NCI-H2171 (cell line): ENCODE measurements at regions not wholly inside any gene's neighbourhood (a gene's known extent, or its start where the extent isn't known, plus 50 kb on each side); places are given as distances from the start of the nearest gene placed in this dataset.

ENCODE experiments used
- DNase-seq: peaks from one replicate; lab custom pipeline; 2025; lab: John Stamatoyannopoulos, UW

- DNase-seq: no peak
Observed at GRCh38 chr13:91167706-91168385, 179.6 kb upstream of the MIR17HG start.

GRCh38 chr13:91168386-91168711, 179.1 kb upstream of the MIR17HG start:
- no peak for DNase-seq

GRCh38 chr13:91169321-91170050, 178.0 kb upstream of the MIR17HG start:
- no peak for DNase-seq

- DNase-seq: no peak
Observed at GRCh38 chr13:91172160-91172559, 175.3 kb upstream of the MIR17HG start.

- no peak for DNase-seq
Observed at GRCh38 chr13:91174886-91175501, 172.5 kb upstream of the MIR17HG start.

- no peak for DNase-seq
Observed at GRCh38 chr13:91178099-91178498, 169.4 kb upstream of the MIR17HG start.

DNA sequence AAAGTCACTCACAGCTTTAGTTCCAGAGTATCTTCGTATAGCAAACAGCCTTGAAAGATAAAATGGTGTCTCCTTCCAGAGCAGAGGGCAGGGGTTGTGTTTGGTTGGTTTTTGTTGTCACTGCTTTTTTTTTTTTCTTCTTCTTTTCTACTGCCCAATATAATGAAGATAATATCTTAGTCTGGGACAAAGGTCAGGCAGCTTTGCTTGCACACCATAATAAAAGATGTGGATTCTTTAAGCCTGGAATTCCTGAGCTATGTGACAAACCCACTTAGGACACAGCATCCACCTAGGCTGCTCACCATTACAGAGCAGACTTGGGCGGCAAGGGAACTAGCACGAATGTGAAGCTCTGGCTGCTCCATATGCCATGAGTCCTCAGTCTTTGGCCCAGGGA, 165.6 kb upstream of the MIR17HG start:
- no peak for DNase-seq

- DNase-seq: no peak
Observed at GRCh38 chr13:91184244-91184926, 163.1 kb upstream of the MIR17HG start.

DNA sequence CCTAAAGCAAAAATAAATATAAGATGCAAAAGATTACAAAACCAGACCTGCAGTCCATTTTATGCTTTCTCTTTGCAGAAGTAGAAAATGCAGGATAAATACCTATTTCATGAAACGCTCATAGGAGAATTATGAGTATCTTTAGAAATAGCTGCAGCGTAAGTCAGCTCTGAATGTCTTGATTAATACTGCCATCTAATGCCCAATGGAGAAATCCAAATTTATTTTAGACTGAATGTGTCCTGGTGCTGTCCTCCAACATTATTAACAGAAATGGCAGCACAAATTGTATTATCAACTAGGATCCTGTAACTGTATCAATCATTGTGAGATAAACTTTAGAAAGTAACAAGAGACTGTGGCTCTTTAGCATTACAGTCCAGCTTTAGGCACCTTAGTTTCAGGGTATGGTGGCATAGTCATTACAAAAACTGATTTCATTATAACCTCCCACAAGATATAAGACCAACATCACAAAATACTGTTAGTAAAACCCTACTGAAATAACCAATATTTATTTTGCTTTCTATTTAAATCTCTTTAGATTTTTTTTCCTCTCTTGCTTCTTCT, 162.1 kb upstream of the MIR17HG start:
- DNase-seq: no peak

DNA sequence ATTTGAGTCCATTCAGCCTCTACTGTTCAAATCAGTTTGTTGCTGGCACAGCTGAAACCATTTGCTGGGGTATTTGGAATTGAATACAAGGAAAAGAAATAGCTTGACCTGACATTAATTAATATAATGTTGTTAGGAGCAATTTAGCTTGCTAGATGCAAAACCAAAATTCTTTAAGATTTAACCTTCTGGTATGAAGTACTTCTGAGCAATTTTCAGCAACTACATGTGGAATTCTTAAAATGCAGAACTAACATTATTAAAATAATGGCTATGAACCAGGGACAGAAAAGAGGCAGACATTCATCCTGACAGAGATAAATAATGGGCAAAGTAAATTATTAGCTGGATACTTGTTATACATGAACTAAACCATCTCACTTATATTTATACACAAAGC, 160.0 kb upstream of the MIR17HG start:
- no peak for DNase-seq

DNA sequence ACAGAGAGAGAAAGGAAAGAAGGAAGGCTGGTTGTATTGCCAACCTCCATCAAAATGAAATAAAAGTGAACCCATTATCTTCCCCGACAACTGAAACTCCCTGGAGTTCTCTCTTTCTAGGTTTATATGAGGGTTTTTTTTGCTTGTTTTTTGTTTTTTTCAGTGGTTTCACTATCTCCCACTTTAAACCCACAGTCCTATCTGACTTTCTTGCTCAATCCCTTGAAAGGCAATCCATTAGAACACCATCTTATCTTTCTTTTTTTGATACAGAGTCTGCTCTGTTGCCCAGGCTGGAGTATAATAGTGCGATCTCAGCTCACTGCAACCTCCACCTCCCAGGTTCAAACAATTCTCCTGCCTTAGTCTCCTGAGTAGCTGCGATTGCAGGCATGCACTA, 158.0 kb upstream of the MIR17HG start:
- no peak for DNase-seq

- DNase-seq: no peak
Observed at GRCh38 chr13:91193358-91193757, 154.1 kb upstream of the MIR17HG start.

DNA sequence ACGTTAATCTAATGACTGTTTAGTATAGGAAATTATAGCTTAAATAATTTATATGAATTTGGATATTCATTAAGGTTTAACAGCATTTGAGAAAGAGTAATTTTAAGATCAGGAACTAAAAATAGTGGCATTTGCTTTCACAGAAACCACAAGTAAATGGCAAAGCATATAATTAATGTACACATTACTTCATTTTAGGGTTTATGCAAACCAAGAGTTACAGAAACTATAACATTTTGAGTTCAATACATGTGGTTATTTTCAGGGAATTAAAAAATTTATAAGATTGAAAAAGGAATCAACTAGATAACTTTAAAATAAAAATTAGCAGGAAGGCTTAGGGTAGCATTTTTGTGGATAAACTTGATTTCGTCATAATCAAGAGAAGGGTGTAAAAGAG, 151.7 kb upstream of the MIR17HG start:
- no peak for DNase-seq

- no peak for DNase-seq
Observed at GRCh38 chr13:91196958-91197357, 150.5 kb upstream of the MIR17HG start.

DNA sequence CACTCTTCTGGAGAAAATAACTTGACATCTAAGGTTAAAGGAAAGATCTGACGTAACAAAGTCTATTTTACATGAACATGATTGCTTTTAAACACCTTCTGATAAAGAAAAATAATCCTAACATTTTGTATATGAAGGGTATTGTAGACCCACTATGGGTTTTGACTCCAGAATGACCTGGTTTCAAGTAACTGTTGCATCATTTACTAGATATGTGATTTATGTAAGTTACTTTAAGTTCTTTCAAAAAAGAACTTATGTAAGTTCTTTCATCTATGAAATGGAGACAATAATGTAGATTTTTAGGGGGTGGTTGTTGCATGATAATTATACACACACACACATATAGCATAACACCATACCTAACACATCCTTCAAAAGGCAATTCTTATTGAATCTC, 147.6 kb upstream of the MIR17HG start:
- no peak for DNase-seq

DNA sequence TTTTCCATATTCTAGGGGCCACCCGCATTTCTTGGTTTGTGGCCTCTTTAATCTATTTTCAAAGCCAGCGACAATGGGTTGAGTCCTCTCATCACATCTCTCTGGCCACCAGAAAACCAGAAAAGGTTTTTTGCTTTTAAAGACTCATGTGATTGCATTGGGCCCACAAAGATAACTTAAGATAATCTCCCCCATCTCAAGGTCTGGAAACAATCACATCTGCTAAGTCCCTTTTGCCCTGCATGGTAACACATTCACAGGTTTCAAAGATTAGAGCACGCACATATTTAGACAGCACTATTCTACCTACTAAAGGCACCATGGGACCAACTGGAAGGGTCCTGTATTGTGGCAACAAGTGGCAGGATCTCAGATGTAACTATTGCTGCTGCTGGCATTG, 147.0 kb upstream of the MIR17HG start:
- DNase-seq: no peak

GRCh38 chr13:91203430-91203829, 144.1 kb upstream of the MIR17HG start:
- no peak for DNase-seq

DNA sequence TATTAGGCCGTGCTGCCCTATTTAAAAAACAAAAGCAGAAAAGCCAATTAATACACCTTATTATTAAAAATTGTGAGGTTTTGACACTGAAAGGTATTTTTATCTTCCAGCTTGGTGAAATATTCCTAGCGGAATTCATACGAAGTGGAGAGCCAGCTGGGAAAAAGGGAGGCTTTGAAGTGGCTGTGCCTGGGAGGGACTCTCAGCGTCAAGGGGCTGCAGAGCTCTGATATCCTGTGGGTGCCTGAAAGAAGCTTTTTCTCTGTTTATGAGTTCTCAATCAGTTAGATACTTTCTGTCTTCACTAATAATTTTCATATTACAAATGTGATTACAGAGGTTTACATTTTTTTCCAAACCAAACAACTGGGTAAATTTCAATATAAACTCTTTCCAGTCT, 140.2 kb upstream of the MIR17HG start:
- no peak for DNase-seq

DNA sequence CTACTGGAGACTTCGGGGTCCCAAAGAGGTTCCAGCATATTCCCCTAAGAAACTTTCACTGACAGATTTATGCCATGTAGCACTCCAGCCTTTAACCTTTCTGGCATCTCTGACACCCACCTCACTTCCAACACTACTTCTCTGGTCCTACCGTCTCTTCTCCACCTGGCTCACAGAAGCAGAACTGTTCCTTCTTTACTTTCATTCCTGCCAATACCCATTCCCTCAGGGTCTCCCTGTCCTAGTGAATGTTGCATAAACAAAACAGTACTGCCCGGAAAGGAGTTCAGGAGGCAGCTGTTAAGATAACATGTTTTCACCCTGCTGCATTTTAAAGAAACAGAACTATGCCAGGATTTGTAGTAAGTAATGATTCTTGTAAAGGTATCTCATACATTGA, 136.0 kb upstream of the MIR17HG start:
- DNase-seq: no peak

DNA sequence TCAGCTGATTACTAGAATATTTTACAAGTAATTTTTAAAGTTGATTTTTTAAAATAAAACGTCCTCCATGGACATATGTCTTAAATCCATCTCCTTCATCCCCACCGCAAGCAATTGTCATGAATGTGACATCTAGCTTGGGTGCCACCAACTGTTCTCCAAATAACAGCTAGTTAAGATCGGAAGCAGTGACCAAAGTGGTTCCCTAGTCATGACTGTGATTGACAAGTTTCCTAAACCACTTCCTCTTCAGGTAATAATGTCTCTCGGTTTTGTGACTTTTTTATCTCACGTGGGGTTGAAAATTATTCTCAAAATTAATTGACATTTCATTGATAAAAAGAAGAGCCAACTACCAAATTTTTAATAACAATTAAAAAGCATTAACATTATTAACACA, 135.3 kb upstream of the MIR17HG start:
- DNase-seq: no peak

DNA sequence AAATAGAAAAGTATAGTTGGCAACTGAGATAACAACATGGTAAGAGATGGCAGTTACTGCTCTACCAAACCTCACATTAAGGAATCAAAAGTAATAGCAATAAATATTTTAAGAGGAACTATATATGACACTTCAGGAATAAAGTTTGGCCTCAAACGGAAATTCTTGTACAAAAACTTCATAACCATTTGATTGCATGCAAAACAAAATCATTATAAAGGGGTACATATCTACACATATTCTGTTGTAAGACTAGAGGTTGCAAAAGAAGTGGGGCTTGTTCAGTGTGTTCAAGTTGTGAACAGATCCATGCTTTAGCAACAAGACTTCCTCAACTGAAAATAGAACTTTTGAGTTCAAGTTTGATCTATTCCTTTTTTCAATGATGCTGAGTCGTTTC, 133.5 kb upstream of the MIR17HG start:
- DNase-seq: no peak

DNA sequence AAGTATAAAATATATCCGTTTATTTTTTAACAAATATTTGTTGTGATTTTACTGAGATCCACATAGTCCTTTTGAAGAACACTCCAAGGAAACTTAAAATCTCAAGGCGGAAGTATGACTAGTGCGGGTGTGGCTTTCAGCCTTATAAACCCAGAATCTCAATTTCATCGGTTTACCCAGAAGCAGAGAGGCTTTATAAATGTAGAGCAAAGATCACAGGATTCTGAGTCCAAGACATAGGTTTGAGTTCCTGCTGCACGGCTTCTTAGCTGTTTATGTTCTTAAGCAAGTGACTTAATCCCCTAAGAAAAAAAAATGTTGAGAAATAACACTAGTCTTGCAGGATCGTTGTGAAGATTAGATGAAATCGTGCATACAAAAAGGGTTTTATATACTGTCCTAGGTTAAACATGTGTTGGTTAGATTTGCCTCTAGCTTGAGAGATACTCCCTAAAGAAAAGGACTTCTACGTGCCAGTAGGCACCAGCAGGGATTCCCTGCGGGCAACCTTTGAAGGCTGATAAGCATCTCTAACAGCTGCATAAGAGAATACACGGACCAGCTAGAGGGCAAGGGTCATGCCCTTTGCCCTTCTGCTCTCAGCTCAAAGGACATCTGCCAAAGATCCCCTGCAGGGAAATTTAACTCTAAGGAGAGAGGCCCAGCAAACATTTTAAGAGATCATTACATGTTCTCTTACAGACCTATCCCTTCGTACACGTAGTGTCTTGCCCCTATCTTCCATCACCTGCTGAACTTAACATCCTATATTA, 130.4 kb upstream of the MIR17HG start:
- no peak for DNase-seq
